ENCODE measurements at regions not wholly inside any gene's neighbourhood (a gene's known extent, or its start where the extent isn't known, plus 50 kb on each side); places are given as distances from the start of the nearest gene placed in this dataset.

- DNase-seq (ENCODE audit: low read depth in 2 of 2, low spot score in 1 of 2) = no peak
These were observed 262.0 kb downstream of the ADRA2A start for GRCh38 chr10:111338805-111339204.

DNA sequence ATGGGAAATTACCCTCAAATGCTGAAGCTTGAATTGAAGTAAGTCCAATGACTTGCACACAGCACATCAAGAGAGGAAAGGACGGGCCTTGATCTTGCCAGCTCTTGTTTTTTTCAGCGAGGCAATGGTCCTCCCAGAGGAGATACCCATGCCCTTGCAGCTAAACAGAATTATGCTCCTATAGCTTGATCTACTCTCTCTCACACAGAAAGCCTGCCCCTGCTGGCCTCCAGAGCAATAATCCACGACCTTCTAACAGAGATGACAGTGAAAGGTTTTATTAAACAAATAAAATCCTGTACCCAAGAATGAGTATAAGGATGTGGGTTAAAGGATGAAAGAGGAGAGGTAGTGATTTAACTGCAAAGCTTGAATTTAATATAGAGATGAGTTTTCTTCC lies 268.0 kb downstream of the ADRA2A start:
- DNase-seq (ENCODE audit: low read depth in 2 of 2, low spot score in 1 of 2) = no peak

DNA sequence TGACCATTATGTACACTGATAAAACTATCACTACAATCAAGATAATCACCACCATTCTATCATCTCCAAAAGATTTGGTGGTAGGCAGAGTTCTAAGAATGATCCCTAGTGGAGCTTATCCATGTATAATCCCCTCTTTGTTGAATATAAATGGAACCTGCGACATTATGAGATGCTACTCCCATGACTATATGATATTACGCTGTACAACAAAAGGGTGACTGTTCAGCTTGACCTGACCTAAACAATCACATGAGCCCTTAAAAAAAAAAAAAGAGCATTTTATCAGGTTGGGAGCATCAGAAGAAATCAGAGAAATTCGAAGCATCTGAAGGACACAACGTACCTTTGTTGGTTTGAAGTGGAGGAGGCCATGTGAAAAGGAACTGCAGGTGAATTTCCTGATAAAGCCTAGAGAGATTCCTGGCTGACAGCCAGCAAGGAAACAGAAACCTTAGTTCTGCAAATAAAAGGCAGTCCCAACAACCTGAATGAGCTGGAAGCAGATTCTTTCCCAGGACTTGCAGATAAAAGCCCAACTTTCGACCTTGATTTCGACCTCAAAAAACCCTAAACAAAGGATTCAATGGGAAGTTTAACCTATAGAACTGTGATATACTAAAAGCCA lies 270.7 kb downstream of the ADRA2A start:
- no peak for DNase-seq (ENCODE audit: low read depth in 2 of 2, low spot score in 1 of 2)

DNA sequence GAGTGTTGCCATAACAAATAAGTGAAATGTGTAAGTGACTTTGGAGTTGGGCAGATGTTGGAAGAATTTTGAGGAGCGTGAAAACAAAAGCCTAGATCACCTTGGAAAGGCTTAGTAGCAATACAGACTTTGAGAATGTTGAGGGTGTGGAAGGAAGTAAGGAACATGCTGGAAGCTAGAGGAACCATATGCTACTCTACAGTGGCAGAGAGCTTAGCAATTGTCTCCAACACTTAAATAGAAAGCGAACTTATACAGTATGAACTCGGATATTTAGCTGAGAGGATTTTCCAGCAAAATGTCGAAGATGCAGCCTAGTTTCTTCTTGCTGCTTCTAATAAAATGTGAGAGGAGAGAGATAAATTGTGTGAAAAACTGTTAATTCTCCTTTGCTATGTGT lies 271.2 kb downstream of the ADRA2A start:
- DNase-seq (ENCODE audit: low read depth in 2 of 2, low spot score in 1 of 2) = no peak

- no peak for DNase-seq (ENCODE audit: low read depth in 2 of 2, low spot score in 1 of 2)
These were observed 278.0 kb downstream of the ADRA2A start for GRCh38 chr10:111354859-111355258.

- DNase-seq (ENCODE audit: low read depth in 2 of 2, low spot score in 1 of 2) = no peak
These were observed 279.7 kb downstream of the ADRA2A start for GRCh38 chr10:111356571-111356970.

DNA sequence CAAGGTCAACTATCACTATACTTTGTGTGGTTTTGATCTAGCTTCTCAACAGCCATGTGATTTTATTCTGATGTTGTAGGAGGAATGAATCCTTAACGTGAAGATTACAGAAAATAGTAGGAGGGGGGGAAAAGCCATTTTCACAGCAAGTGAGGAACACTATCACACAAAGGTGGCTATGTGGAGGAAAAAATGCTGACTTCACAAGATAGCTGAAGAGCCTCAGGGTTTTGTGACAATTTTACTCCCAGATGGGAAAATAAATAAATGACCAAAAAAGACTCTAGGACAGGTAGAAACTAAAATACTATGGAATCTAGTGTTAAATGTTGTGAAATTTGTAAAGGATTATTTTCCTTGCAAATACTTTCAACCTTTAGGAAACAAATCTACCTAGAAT lies 281.0 kb downstream of the ADRA2A start:
- DNase-seq (ENCODE audit: low read depth in 2 of 2, low spot score in 1 of 2) = no peak

GRCh38 chr10:111360260-111360925 lies 283.6 kb downstream of the ADRA2A start:
- no peak for DNase-seq (ENCODE audit: low read depth in 2 of 2, low spot score in 1 of 2)

- DNase-seq (ENCODE audit: low read depth in 2 of 2, low spot score in 1 of 2) = no peak
These were observed 290.7 kb downstream of the ADRA2A start for GRCh38 chr10:111367531-111367930.

DNA sequence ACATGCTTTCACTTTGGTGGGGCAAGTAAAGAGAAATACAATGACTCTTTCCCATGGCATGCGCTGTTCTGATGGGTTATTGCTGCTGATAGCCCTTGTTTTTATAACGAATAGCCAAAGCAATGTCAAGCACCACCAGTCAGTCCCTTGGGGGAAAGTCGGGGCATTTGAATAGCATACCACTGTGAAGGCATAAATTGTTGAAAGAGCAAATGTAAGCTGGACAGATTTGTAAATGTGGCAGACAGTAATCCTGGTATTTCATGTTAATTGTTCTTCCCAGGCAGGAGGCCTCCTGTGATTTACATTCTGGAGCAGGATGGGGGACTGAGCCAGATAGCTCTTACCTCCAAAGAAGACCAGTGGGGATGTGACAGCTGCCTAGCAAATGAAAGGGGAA lies 293.3 kb downstream of the ADRA2A start:
- no peak for DNase-seq (ENCODE audit: low read depth in 2 of 2, low spot score in 1 of 2)

DNA sequence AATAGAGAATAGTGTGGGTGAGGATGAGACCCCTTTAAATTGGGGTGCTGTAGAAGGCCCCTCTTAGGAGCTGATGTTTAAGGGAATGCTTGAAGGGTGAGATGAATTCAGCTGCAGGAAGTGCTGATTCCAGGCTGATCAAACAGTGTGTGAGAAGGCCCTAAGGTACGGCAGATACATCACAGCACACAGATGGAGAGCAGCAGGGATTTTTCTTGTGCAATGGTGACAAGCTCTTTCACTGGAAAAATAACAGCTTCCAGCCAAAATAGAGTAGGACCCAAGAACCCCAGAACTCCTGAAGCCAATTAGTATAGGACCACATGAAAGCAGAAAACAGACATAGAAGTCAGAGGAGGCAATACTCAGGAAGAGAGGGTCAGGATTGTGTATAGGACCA lies 296.9 kb downstream of the ADRA2A start:
- no peak for DNase-seq (ENCODE audit: low read depth in 2 of 2, low spot score in 1 of 2)

GRCh38 chr10:111379534-111380187 lies 302.8 kb downstream of the ADRA2A start:
- DNase-seq (ENCODE audit: low read depth in 2 of 2, low spot score in 1 of 2) = no peak

DNA sequence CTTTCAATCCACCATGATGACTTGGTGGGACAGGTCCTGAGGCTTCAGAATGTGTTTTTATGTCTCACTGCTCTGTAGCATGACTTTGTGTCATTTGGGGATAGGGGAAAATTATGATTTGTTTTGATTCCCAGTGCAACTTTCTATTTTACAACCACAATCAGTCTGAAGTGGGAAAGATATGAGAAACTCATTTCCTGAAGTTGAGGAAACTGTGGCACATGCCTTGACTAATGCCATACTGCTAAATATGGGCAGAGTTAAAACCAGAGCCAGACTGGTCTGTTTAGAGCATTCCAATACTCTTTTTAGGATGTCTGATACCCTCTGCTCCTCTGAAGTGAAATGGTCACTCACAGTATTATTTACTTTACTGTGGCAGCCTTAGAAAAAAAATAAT lies 307.7 kb downstream of the ADRA2A start:
- no peak for DNase-seq (ENCODE audit: low read depth in 2 of 2, low spot score in 1 of 2)

- no peak for DNase-seq (ENCODE audit: low read depth in 2 of 2, low spot score in 1 of 2)
These were observed 314.2 kb downstream of the ADRA2A start for GRCh38 chr10:111390813-111391563.

DNA sequence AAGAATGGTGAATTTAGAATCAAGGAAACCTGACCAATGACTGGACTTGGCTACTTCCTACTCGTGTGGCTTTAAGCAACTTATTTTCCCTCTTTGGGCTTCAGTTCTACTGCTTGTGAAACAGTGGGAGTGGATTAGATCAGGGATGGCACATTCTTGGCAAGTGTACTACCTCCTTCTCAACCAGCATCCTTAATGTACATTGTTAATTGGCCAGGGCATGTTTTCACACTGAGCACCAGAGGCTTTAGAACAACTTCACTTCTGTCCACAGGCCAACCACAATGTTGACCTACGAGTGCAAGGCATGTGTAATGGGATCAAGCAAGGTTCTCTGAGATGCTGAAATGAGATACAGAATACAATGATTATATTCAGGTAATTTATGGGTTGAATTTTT lies 315.3 kb downstream of the ADRA2A start:
- DNase-seq (ENCODE audit: low read depth in 2 of 2, low spot score in 1 of 2) = no peak

- no peak for DNase-seq (ENCODE audit: low read depth in 2 of 2, low spot score in 1 of 2)
These were observed 316.1 kb downstream of the ADRA2A start for GRCh38 chr10:111392910-111393309.

GRCh38 chr10:111410740-111411139 lies 333.9 kb downstream of the ADRA2A start:
- no peak for DNase-seq (ENCODE audit: low read depth in 2 of 2, low spot score in 1 of 2)

DNA sequence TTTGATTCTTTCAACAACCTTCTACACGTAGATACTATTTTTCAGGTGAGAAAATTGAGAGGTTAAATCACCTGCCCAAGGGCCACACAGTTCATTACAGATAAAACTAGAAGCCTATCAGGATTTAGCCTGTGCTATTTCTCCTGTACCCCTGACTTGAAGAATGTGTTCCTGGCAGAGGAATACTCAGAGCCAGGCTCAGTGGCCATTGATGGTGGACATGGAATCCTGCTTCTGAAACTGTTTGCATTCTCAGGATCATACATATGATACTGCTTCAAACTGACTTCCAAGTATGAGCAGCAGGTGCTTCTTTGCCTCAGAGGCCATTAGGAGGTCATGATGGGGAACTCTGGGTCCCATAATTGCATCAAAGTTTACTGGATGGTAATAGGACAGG lies 348.6 kb downstream of the ADRA2A start:
- no peak for DNase-seq (ENCODE audit: low read depth in 2 of 2, low spot score in 1 of 2)

- no peak for DNase-seq (ENCODE audit: low read depth in 2 of 2, low spot score in 1 of 2)
These were observed 352.6 kb downstream of the ADRA2A start for GRCh38 chr10:111429288-111430028.

DNA sequence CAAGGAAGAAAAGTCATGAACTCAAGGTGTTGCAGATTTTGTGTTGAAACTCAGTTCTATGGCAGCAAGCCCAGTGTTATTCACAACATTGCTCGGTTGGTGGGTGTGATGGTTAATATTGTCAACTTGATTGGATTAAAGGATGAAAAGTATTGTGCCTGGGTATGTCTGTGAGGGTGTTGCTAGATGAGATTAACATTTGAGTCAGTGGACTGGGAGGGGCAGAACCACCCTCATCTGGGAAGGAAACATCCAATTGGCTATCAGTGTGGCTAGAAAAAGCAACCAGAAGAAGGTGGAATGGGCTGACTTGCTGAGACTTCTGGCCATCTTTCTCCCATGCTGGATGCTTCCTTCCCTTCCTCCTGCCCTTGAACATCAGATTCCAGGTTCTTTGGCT lies 353.2 kb downstream of the ADRA2A start:
- DNase-seq (ENCODE audit: low read depth in 2 of 2, low spot score in 1 of 2) = no peak

- no peak for DNase-seq (ENCODE audit: low read depth in 2 of 2, low spot score in 1 of 2)
These were observed 355.8 kb downstream of the ADRA2A start for GRCh38 chr10:111432588-111432987.

All from stimulated activated CD8-positive, alpha-beta memory T cell treated with anti-CD3 and anti-CD28 coated beads, Interleukin-4, amount 100 ng/mL, for 4 hours (primary cell).